GM19351 (cell line): ENCODE measurements at regions not wholly inside any gene's neighbourhood (a gene's known extent, or its start where the extent isn't known, plus 50 kb on each side); places are given as distances from the start of the nearest gene placed in this dataset.

Experiments used
- ATAC-seq: cut with Tn5 transposase; IDR thresholded peaks from one replicate; pipeline ENCODE4 v1.9.1; 2021; ENCODE audit warnings: mild to moderate bottlenecking, moderate library complexity; ENCODE audit not compliant: unreplicated experiment

DNA sequence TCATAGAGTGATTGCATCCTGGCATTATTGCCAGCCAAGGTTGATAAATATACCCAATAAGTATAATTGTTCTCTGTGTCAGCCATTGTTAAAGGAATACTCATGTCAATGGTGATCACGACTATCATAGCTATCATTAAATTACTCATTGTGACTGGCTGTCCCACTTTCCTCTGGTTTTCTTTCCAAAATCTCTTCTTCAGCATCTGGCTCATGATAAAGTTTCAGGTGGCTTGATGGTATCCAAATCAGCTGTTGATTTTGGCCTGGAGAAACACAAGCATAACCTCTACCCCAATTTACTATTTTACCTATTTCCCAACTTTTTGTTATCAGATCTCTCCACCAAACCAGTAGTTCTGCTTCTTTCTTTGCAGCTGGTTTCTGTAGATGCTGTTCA is 67.1 kb upstream of the SPIN2A start:
- ATAC-seq: no peak

DNA sequence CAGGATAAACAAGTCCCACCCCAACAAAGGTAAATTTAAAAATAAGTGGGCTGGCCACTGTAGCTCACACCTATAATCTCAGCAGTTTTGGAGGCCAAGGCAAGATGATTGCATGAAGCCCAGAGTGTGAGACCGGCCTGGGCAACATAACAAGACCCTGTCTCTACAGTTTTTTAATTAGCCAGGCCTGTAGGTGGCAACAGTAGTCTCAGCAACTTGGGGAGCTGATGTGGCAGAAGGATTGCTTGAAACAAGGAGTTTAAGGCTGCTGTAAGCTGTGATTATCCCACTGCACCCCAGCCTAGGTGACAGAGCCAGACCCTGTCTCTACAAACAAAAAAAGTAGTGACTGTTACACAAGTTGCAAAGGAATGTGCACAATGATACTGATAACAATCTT is 74.6 kb upstream of the FAAH2 start:
- ATAC-seq: no peak

- peak; percentile 44 for ATAC-seq
Measured at GRCh38 chrX:57227691-57228090, 58.8 kb upstream of the FAAH2 start.

DNA sequence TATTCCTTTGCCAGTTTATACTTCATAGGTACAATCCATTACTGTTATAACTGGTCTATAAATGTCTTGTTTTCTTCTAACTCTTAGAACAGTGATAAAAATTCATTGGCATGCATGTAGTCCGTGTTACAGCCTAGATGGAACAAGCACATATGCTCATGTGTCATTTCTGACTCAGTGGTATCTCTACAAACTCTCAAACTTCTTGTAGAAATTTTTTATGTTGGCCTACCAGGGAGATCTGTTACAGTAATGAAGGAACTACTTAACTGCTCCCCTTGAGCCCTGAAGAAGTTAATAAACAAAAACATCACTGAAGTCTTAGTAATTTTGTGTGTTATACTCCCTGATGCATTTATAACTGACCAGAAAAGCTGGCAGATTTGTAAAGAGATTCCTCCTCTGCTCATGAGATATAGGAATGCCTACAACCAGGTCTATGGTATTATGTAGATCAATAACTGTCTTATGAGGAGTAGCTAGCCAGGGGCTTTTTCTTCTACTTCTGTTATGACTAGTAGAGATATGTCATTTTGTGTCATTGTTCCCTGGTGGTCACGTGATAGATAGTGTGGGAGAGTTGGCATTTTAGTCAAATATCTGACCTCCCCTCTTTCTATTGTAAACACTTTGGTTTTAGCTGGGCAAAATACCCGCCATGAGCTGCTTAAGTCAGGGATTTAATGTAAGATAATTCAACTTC is 53.7 kb upstream of the FAAH2 start:
- peak; percentile 86 for ATAC-seq
